Keratinocyte (primary cell): ENCODE measurements at regions not wholly inside any gene's neighbourhood (a gene's known extent, or its start where the extent isn't known, plus 50 kb on each side); places are given as distances from the start of the nearest gene placed in this dataset.

Experiments
- CTCF ChIP-seq, 3 experiments: IDR thresholded peaks in 1 of 3; conservative IDR thresholded peaks in 1 of 3; optimal IDR thresholded peaks in 1 of 3; 2 replicates in 2 of 3; 3 replicates in 1 of 3; pipeline versions ENCODE3 to v1.5.1; 2011; ENCODE audit warnings: low read length in 3 of 3, mild to moderate bottlenecking in 3 of 3, moderate library complexity in 2 of 3, control low read depth in 1 of 3, inconsistent platforms in 1 of 3; ENCODE audit not compliant: insufficient read depth in 2 of 3; ENCODE audit errors: extremely low read depth in 1 of 3
- EZH2 ChIP-seq: IDR thresholded peaks from one replicate; pipeline ENCODE4 v1.6.1; 2012; ENCODE audit warnings: inconsistent platforms, mild to moderate bottlenecking, low read length, moderate library complexity

- TF ChIP-seq EZH2: no peak
- TF ChIP-seq CTCF (optimal IDR thresholded peaks at IDR 0.05 in 1 of 3, IDR thresholded peaks at IDR 0.05 in 1 of 3, conservative IDR thresholded peaks at IDR 0.05 in 1 of 3; ENCODE audit: extremely low read depth in 1 of 3, insufficient read depth in 2 of 3, low read length in 3 of 3): no peak
Measured at GRCh38 chr3:182533394-182533793, 259.9 kb upstream of the ATP11B start.
